ENCODE measurements at regions not wholly inside any gene's neighbourhood (a gene's known extent, or its start where the extent isn't known, plus 50 kb on each side); places are given as distances from the start of the nearest gene placed in this dataset.
"Not testable (repeated sequence)": the region's sequence is repeated elsewhere in the genome, so short reads cannot be mapped to it uniquely, and the experiment has no call there.

DNA sequence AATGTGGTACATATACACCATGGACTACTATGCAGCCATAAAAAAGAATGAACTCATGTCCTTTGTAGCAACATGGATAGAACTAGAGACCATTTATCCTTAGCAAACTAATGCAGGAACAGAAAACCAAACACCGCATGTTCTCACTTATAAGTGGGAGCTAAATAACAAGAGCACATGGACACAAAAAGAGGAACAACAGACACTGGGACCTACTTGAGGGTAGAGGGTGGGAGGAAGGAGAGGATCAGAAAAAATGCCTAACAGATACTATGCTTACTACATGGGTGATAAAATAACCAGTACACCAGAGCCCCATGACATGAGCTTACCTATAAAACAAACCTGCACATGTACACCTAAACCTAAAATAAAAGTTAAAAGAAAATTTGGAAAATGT is 82.0 kb upstream of the ADRB2 start:
- not testable (repeated sequence) for DNase-seq

DNA sequence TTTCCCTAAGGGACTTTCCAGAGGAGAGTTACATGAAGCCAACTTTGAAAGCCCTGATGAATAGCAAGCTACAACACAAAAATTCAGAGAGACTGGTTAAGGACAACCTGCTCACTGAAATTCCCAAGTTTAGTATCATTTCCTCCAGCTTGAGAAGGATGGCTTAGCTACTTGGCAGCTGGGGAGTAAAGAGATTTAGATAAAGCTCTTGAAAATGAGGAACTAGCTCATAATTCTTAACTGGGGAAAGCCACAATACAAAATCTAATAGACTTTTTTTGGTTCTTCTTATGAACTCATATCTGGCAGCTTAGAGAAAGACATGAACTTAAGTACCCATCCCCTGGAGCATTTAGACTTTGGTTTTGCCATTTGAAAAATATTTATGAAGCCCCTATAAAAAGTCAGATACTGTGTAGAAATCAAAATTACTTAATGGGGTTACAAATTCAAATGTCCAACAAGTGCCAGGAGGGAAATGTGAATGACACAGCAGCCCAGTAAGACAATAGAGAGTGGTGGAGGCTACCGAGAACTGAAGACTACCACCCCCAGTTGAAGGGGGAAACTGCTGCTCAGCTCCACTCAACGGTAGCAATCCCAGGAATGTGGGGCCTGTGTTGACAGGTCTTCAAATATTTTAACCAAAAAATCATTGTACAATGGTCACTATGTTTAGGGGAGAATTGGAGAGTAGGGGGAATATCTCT is 79.4 kb upstream of the ADRB2 start:
- DNase-seq, result no peak

- DNase-seq, result no peak
These were observed 78.9 kb upstream of the ADRB2 start for GRCh38 chr5:148747536-148747906.

DNA sequence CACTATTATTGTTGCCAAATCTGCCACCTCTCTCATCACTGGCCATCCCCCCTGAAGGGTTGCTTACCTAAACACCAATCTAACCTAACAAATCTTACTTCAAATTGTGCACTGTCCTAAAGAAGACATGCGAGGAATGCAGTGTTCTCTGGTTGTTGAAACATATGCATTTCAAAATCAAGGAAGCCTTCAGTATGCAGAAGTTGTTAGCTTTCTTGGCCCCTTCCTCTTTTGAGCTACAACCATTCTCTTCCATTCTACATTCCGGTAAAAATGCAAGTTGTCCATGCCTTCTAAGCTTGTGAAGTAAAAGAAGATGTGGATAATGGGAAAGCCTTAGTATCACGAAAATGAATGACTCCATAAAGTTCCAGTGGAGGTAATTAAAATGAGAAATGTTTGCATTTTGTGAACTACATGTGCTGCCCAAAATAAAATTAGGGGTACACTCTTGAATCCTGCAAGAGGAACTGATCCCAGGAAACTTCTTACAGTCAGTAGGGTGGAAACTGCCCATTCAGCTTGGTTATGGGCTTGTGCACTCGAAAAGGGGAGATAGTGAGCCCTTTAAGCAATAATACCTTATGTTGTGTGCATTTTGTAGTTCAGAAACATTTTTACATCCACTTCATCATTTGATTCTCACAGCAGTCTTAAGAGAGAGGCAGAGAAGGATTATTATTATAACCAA is 77.6 kb upstream of the ADRB2 start:
- DNase-seq, result no peak

GRCh38 chr5:148750614-148751013 is 75.8 kb upstream of the ADRB2 start:
- no peak for DNase-seq

- DNase-seq, result no peak
These were observed 75.4 kb upstream of the ADRB2 start for GRCh38 chr5:148751025-148751424.

- DNase-seq, result not testable (repeated sequence)
These were observed 74.0 kb upstream of the ADRB2 start for GRCh38 chr5:148752375-148752774.

DNA sequence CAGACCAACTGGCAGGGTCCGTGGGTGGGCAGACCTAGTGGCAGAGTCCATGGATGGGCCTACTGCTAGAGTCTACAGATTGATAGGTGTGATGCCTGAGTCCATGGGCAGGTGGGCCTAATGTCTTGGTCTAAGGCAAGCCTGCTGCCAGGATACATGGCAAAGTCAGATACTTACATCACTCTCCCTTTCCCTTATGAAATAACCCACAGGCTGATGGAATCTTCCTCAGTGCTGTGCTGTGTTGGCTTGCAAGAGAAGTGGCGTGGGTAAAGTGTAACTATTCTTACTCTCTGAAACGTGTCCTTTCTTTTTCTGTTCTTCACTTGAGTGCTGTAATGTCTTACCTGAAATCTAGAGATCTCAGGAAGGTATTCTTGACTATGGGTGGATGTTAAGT is 67.3 kb upstream of the ADRB2 start:
- no peak for DNase-seq

GRCh38 chr5:148760945-148761638 is 65.3 kb upstream of the ADRB2 start:
- no peak for DNase-seq

GRCh38 chr5:148763996-148764395 is 62.4 kb upstream of the ADRB2 start:
- DNase-seq, result no peak

DNA sequence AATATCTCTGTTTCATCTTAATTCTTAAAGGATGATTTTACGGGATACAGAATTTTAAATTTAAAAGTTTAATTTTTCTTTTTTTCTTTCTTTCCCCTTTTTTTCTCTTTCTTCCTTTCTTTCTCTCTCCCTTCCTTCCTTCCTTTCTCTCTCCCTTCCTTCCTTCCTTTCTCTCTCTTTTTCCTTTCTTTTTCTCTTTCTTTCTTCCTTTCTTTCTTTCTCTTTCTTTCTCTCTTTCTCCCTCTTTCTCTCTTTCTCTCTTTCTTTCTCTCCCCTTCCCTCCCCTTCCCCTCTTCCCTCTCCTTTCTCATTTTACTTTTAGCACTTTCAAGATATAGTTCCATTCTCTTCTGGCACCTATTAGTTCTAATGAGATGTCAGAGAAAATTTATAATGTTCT is 61.4 kb upstream of the ADRB2 start:
- DNase-seq, result no peak

- no peak for DNase-seq
These were observed 57.5 kb upstream of the ADRB2 start for GRCh38 chr5:148768806-148769415.

- no peak for DNase-seq
These were observed 56.5 kb upstream of the ADRB2 start for GRCh38 chr5:148769941-148770340.

- DNase-seq, result no peak
These were observed 52.1 kb upstream of the ADRB2 start for GRCh38 chr5:148774313-148774712.

GRCh38 chr5:148776261-148776660 is 50.1 kb upstream of the ADRB2 start:
- DNase-seq, result no peak
